A673 (cell line): ENCODE measurements at regions not wholly inside any gene's neighbourhood (a gene's known extent, or its start where the extent isn't known, plus 50 kb on each side); places are given as distances from the start of the nearest gene placed in this dataset.

Experiments used
- BruUV-seq: library from RNA; stranded (reverse); fragments of 400-500 nt; replicated peaks from 2 replicates; lab custom pipeline; 2021; lab: Mats Ljungman, UMichigan
- CTCF ChIA-PET: fragments of 300-600 bp; sonication (Branson Sonifier 250); formaldehyde crosslinking; loops from one replicate; lab custom pipeline; 2022; ENCODE audit warnings: antibody characterized with exemption; lab: Charles Lee
- POLR2A ChIA-PET: fragments of 300-600 bp; sonication (Branson Sonifier 250); formaldehyde crosslinking; loops from one replicate; lab custom pipeline; 2022; ENCODE audit warnings: antibody characterized with exemption; ENCODE audit not compliant: low non-redundant PET; lab: Charles Lee
- DNase-seq: peaks from one replicate; pipeline ENCODE4 v3.0.0-alpha.2; 2015; ENCODE audit warnings: low spot score
- H3K27ac ChIP-seq: fragments of 200-600 bp; sonication (generic); 2 replicates; pipeline ENCODE4 v1.5.1; 2016; ENCODE audit warnings: mixed run types, low read depth, mild to moderate bottlenecking, mixed read lengths, antibody characterized with exemption, low read length; ENCODE audit not compliant: poor library complexity, severe bottlenecking
- H3K27me3 ChIP-seq: fragments of 200-600 bp; sonication (generic); replicated peaks from 2 replicates; pipeline ENCODE4 v1.6.1; 2017; ENCODE audit warnings: mixed run types, low read depth, mild to moderate bottlenecking, mixed read lengths, antibody characterized with exemption, low read length; ENCODE audit not compliant: insufficient read depth, poor library complexity
- H3K36me3 ChIP-seq: fragments of 200-600 bp; sonication (generic); 2 replicates; pipeline ENCODE4 v1.6.1; 2016; ENCODE audit warnings: mixed run types, mild to moderate bottlenecking, mixed read lengths, antibody characterized with exemption, low read length; ENCODE audit not compliant: insufficient read depth, poor library complexity, severe bottlenecking
- H3K4me1 ChIP-seq: fragments of 200-600 bp; sonication (generic); 2 replicates; pipeline ENCODE4 v1.6.1; 2017; ENCODE audit warnings: mixed run types, mild to moderate bottlenecking, mixed read lengths, antibody characterized with exemption, low read length; ENCODE audit not compliant: insufficient read depth, poor library complexity, severe bottlenecking
- H3K4me3 ChIP-seq: fragments of 200-600 bp; sonication (generic); 2 replicates; pipeline ENCODE4 v1.5.1; 2016; ENCODE audit warnings: low read depth, mixed run types, mild to moderate bottlenecking, mixed read lengths, low read length; ENCODE audit not compliant: poor library complexity, severe bottlenecking
- H3K9me3 ChIP-seq: fragments of 200-600 bp; sonication (generic); 2 replicates; pipeline ENCODE4 v1.6.1; 2016; ENCODE audit warnings: mixed run types, low read depth, mild to moderate bottlenecking, mixed read lengths, antibody characterized with exemption, low read length; ENCODE audit not compliant: poor library complexity, severe bottlenecking
- EZH2 ChIP-seq: fragments of 200-600 bp; sonication (generic); IDR thresholded peaks from 2 replicates; pipeline ENCODE4 v1.6.1; 2017; ENCODE audit warnings: borderline replicate concordance, low read depth, mild to moderate bottlenecking, mixed read lengths, antibody characterized with exemption, low read length; ENCODE audit not compliant: poor library complexity, severe bottlenecking
- intact Hi-C: fragments of 100-400 bp; cut with micrococcal nuclease; formaldehyde crosslinking; loops from one replicate; pipeline ENCODE4 v1.10.0; 2022; ENCODE audit not compliant: unreplicated experiment
- TF ChIP-seq, protein P1 (sequence below): fragments of 300-800, 200-600 bp; sonication (generic); conservative IDR thresholded peaks from 2 replicates; pipeline ENCODE4 v1.5.1; 2017; ENCODE audit warnings: low read depth, mild to moderate bottlenecking, antibody characterized with exemption, low read length, moderate library complexity, mixed read lengths

DNA sequence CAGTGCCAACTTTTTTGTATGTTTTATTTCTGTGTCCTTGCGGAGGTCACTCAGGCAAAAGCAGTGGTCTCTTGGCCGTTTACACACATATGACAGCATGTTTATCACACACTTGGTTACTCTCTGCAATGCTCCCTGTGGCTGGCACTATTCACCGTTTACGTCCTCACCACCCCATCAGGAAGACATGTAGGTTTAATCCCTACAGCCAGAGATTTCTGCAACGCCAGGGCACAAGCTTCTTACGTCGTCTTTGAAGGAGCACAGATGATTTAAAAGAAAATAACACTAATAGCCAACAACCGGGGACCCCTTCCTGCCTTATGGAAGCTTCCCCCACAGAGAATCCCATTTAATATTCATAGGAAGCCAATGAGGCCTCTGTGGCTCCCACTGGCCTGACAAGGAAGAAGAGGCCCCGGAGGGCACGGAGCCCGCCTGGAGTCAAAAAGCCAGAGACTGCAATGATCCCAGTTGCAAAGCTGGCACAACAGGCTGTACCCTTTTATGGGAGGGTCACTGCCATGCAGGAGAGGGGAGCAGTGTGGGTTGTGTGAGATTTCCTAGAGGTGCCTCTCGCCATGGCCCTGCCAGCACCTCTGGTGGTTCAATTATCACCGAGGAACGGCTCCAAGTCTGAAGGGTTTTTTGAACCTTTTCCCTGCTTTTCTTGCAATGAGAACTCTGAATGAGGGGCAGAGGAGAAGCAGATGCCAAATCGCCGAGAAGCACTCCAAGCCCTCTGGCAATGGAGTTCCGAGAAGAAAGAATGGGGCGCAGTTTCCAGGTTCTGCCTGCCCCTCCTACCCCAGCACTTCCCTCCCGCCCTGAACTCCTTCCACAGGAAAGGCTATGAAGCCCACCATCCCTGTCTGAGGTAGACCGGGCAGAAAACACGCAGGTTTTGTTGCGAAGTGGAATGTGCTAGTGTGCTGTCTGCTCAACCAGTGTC, 96.2 kb downstream of the THBS2 start:
- CTCF ChIA-PET, result no interaction called here
- H3K36me3 ChIP-seq, result no peaks in the 10 kb centered on the region
- no TSS peak for BruUV-seq
- no peak overlapping the region for H3K4me3 ChIP-seq
- DNase-seq, result no peak
- intact Hi-C loops, result no loop called here
- no peaks in the 10 kb centered on the region for H3K27me3 ChIP-seq
- H3K4me1 ChIP-seq, result no peaks in the 10 kb centered on the region
- POLR2A ChIA-PET, result no interaction called here
- TF ChIP-seq EZH2, result no peak
- TF ChIP-seq, protein P1, sequence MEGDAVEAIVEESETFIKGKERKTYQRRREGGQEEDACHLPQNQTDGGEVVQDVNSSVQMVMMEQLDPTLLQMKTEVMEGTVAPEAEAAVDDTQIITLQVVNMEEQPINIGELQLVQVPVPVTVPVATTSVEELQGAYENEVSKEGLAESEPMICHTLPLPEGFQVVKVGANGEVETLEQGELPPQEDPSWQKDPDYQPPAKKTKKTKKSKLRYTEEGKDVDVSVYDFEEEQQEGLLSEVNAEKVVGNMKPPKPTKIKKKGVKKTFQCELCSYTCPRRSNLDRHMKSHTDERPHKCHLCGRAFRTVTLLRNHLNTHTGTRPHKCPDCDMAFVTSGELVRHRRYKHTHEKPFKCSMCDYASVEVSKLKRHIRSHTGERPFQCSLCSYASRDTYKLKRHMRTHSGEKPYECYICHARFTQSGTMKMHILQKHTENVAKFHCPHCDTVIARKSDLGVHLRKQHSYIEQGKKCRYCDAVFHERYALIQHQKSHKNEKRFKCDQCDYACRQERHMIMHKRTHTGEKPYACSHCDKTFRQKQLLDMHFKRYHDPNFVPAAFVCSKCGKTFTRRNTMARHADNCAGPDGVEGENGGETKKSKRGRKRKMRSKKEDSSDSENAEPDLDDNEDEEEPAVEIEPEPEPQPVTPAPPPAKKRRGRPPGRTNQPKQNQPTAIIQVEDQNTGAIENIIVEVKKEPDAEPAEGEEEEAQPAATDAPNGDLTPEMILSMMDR, result no peak
- H3K27ac ChIP-seq, result no peak overlapping the region
- H3K9me3 ChIP-seq, result no peaks in the 10 kb centered on the region

DNA sequence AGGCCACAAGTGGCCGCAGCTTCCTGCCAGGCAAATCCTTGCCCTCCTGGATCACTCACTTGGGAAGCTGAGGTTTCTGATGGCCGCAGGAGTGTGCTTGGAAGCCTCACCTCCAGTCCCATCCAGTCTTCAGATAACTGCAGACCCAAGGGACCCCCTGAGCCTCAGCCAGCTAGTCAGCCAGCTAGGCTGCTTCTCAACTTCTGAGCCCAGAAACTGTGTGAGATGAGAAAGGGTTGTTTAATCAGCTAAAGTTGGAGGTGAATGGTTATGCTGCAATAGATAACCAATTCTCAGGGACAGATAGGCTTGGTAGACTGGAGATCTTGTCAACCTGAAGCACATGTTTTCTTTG, 96.9 kb downstream of the THBS2 start:
- ChIA-PET POLR2A (no interaction called here), CTCF (no interaction called here)
- Histone ChIP-seq H3K36me3 (no peaks in the 10 kb centered on the region), H3K27ac (no peak overlapping the region), H3K4me1 (no peaks in the 10 kb centered on the region), H3K27me3 (no peaks in the 10 kb centered on the region), H3K9me3 (no peaks in the 10 kb centered on the region), H3K4me3 (no peak overlapping the region)
- no peak for DNase-seq
- intact Hi-C loops, result no loop called here
- BruUV-seq, result no TSS peak
- no peak for TF ChIP-seq EZH2
- TF ChIP-seq, protein P1, result no peak

DNA sequence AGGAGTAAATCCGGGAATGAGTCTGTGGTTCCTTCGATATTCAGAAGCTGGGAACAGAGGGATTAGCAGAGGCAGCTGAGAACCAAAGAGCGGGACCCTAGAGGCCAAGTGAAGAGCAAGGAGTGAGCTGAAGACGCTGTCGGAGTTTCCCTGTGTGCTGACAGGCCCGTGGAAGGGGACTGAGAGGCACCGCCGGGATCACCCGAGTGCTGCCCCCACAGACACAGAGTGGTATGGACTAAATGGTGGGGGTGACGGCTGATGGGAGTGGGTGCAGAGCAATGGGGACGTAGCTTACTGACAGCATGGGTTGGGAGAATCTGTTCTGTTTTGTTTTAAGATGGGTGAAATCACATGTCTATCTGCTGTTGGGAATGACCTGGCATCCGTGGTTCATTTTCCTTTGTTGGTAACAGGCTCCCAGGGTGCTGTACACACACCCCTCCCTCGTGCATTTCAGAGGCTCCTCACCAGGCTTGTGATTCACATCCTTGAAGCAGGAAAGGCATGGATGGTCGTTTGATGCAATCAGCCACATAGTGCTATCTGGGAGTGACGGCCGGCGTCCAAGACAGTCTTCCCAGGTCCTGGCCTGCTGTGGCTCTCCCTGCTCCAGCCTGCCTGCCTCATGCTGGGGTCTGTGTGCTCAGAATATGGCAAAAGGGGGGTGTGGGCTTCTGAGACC, 97.4 kb downstream of the THBS2 start:
- Histone ChIP-seq H3K4me1 (no peaks in the 10 kb centered on the region), H3K36me3 (no peaks in the 10 kb centered on the region), H3K27ac (no peak overlapping the region), H3K27me3 (no peaks in the 10 kb centered on the region), H3K9me3 (no peaks in the 10 kb centered on the region), H3K4me3 (no peak overlapping the region)
- no peak for TF ChIP-seq EZH2
- no peak for DNase-seq
- intact Hi-C loops, result no loop called here
- CTCF ChIA-PET, result no interaction called here
- POLR2A ChIA-PET, result no interaction called here
- no TSS peak for BruUV-seq
